ENCODE measurements at regions not wholly inside any gene's neighbourhood (a gene's known extent, or its start where the extent isn't known, plus 50 kb on each side); places are given as distances from the start of the nearest gene placed in this dataset.
"Not testable (repeated sequence)": the region's sequence is repeated elsewhere in the genome, so short reads cannot be mapped to it uniquely, and the experiment has no call there.

- TF ChIP-seq CTCF (IDR thresholded peaks at IDR 0.05; ENCODE audit: low read depth, low read length) = no peak
- DNase-seq (ENCODE audit: extremely low read depth, low read depth) = no peak
Observed at GRCh38 chr16:46519063-46519462, 102.1 kb downstream of the SHCBP1 start.

- DNase-seq (ENCODE audit: extremely low read depth, low read depth) = no peak
- TF ChIP-seq CTCF (IDR thresholded peaks at IDR 0.05; ENCODE audit: low read depth, low read length) = no peak
Observed at GRCh38 chr16:46496701-46497100, 124.5 kb downstream of the SHCBP1 start.

- DNase-seq (ENCODE audit: extremely low read depth, low read depth) = no peak
- TF ChIP-seq CTCF (IDR thresholded peaks at IDR 0.05; ENCODE audit: low read depth, low read length) = no peak
Observed at GRCh38 chr16:46482895-46483294, 138.3 kb downstream of the SHCBP1 start.

GRCh38 chr16:46466239-46466638 is 154.9 kb downstream of the SHCBP1 start:
- DNase-seq (ENCODE audit: extremely low read depth, low read depth) = no peak
- TF ChIP-seq CTCF (IDR thresholded peaks at IDR 0.05; ENCODE audit: low read depth, low read length) = no peak

GRCh38 chr16:46454801-46455200 is 166.4 kb downstream of the SHCBP1 start:
- not testable (repeated sequence) for DNase-seq (ENCODE audit: extremely low read depth, low read depth)

GRCh38 chr16:46428108-46429061 is 192.8 kb downstream of the SHCBP1 start:
- no peak for DNase-seq (ENCODE audit: extremely low read depth, low read depth)
- TF ChIP-seq CTCF (IDR thresholded peaks at IDR 0.05; ENCODE audit: low read depth, low read length) = no peak

GRCh38 chr16:46427340-46428107 is 193.7 kb downstream of the SHCBP1 start:
- no peak for TF ChIP-seq CTCF (IDR thresholded peaks at IDR 0.05; ENCODE audit: low read depth, low read length)
- DNase-seq (ENCODE audit: extremely low read depth, low read depth) = no peak

Measured in AG09319 (cell line).